NCI-H187 (cell line): ENCODE measurements at regions not wholly inside any gene's neighbourhood (a gene's known extent, or its start where the extent isn't known, plus 50 kb on each side); places are given as distances from the start of the nearest gene placed in this dataset.

Experiments
- DNase-seq, 2 experiments: peaks; one replicate each; lab custom pipeline; 2025; lab: John Stamatoyannopoulos, UW

GRCh38 chr16:49024016-49024415 lies 257.6 kb downstream of the CBLN1 start:
- DNase-seq, result no peak

GRCh38 chr16:49023050-49023449 lies 258.6 kb downstream of the CBLN1 start:
- DNase-seq, result no peak

- DNase-seq, result no peak
These were observed 259.2 kb downstream of the CBLN1 start for GRCh38 chr16:49022351-49022963.

- no peak for DNase-seq
These were observed 260.5 kb downstream of the CBLN1 start for GRCh38 chr16:49021136-49021535.

- no peak for DNase-seq
These were observed 261.2 kb downstream of the CBLN1 start for GRCh38 chr16:49020436-49020835.

- DNase-seq, result peak; percentile 14 to 19
These were observed 261.8 kb downstream of the CBLN1 start for GRCh38 chr16:49019831-49020230.

- DNase-seq, result no peak
These were observed 262.5 kb downstream of the CBLN1 start for GRCh38 chr16:49019081-49019633.

GRCh38 chr16:49018259-49018931 lies 263.2 kb downstream of the CBLN1 start:
- no peak for DNase-seq

- DNase-seq, result no peak
These were observed 264.1 kb downstream of the CBLN1 start for GRCh38 chr16:49017501-49017900.

- no peak for DNase-seq
These were observed 265.2 kb downstream of the CBLN1 start for GRCh38 chr16:49016461-49016860.

- DNase-seq, result no peak
These were observed 266.4 kb downstream of the CBLN1 start for GRCh38 chr16:49015225-49015592.

- DNase-seq, result no peak
These were observed 267.1 kb downstream of the CBLN1 start for GRCh38 chr16:49014277-49015224.

- no peak for DNase-seq
These were observed 267.9 kb downstream of the CBLN1 start for GRCh38 chr16:49013727-49014080.

GRCh38 chr16:49012961-49013726 lies 268.5 kb downstream of the CBLN1 start:
- no peak for DNase-seq

- no peak for DNase-seq
These were observed 269.7 kb downstream of the CBLN1 start for GRCh38 chr16:49011901-49012300.

GRCh38 chr16:49010879-49011278 lies 270.8 kb downstream of the CBLN1 start:
- no peak for DNase-seq

GRCh38 chr16:49010396-49010795 lies 271.2 kb downstream of the CBLN1 start:
- DNase-seq, result no peak

GRCh38 chr16:49009204-49009603 lies 272.4 kb downstream of the CBLN1 start:
- DNase-seq, result no peak

GRCh38 chr16:49003992-49004391 lies 277.6 kb downstream of the CBLN1 start:
- DNase-seq, result no peak

GRCh38 chr16:49003022-49003421 lies 278.6 kb downstream of the CBLN1 start:
- no peak for DNase-seq

GRCh38 chr16:49000594-49000993 lies 281.0 kb downstream of the CBLN1 start:
- no peak for DNase-seq

- DNase-seq, result no peak
These were observed 282.1 kb downstream of the CBLN1 start for GRCh38 chr16:48999508-48999907.
